IgD-negative memory B cell (primary cell): ENCODE measurements at regions not wholly inside any gene's neighbourhood (a gene's known extent, or its start where the extent isn't known, plus 50 kb on each side); places are given as distances from the start of the nearest gene placed in this dataset.

Experiments used
- H3K27ac Mint-ChIP-seq, 3 donors: one replicate each; pipeline ENCODE4 v1.8.0; 2020 to 2022; ENCODE audit warnings: mild to moderate bottlenecking in 3 of 3, mixed read lengths in 3 of 3, moderate library complexity in 1 of 3
- H3K27me3 Mint-ChIP-seq: one replicate; pipeline ENCODE4 v1.8.0; 2021; ENCODE audit warnings: mixed read lengths
- H3K36me3 Mint-ChIP-seq: one replicate; pipeline ENCODE4 v1.8.0; 2020; ENCODE audit warnings: mild to moderate bottlenecking, mixed read lengths
- H3K4me1 Mint-ChIP-seq, 3 donors: one replicate each; pipeline ENCODE4 v1.8.0; 2020 to 2022; ENCODE audit warnings: mixed read lengths in 3 of 3, mild to moderate bottlenecking in 1 of 3
- H3K4me3 Mint-ChIP-seq, 4 donors: one replicate each; pipeline ENCODE4 v1.8.0; 2020 to 2022; ENCODE audit warnings: mild to moderate bottlenecking in 4 of 4, mixed read lengths in 4 of 4, moderate library complexity in 3 of 4
- H3K9me3 Mint-ChIP-seq, 3 donors: one replicate each; pipeline ENCODE4 v1.8.0; 2020 to 2021; ENCODE audit warnings: mixed read lengths in 3 of 3, mild to moderate bottlenecking in 1 of 3

GRCh38 chr15:95989392-95989791 is 341.1 kb upstream of the NR2F2 start:
- no peak overlapping the region for H3K27ac Mint-ChIP-seq
- H3K9me3 Mint-ChIP-seq, result no peaks in the 10 kb centered on the region
- H3K27me3 Mint-ChIP-seq, result no peaks in the 10 kb centered on the region
- H3K4me3 Mint-ChIP-seq, result no peak overlapping the region
- H3K36me3 Mint-ChIP-seq, result peaks cover 3% of the 10 kb centered on the region
- peaks cover 0 to 2% (median 0%) of the 10 kb centered on the region in 3 donors for H3K4me1 Mint-ChIP-seq

- H3K27ac Mint-ChIP-seq, result no peak overlapping the region
- H3K36me3 Mint-ChIP-seq, result peaks cover 3% of the 10 kb centered on the region
- no peaks in the 10 kb centered on the region for H3K9me3 Mint-ChIP-seq
- peaks cover 0 to 2% (median 0%) of the 10 kb centered on the region in 3 donors for H3K4me1 Mint-ChIP-seq
- no peak overlapping the region for H3K4me3 Mint-ChIP-seq
- no peaks in the 10 kb centered on the region for H3K27me3 Mint-ChIP-seq
These were observed 339.7 kb upstream of the NR2F2 start for GRCh38 chr15:95990833-95991232.

GRCh38 chr15:95994418-95994817 is 336.1 kb upstream of the NR2F2 start:
- H3K27me3 Mint-ChIP-seq, result no peaks in the 10 kb centered on the region
- H3K36me3 Mint-ChIP-seq, result peaks cover 3% of the 10 kb centered on the region
- H3K4me3 Mint-ChIP-seq, result no peak overlapping the region
- H3K4me1 Mint-ChIP-seq, result peaks cover 0 to 3% (median 0%) of the 10 kb centered on the region in 3 donors
- H3K9me3 Mint-ChIP-seq, result peaks cover 0 to 2% (median 0%) of the 10 kb centered on the region in 3 donors
- H3K27ac Mint-ChIP-seq, result no peak overlapping the region

GRCh38 chr15:95995375-95996168 is 334.9 kb upstream of the NR2F2 start:
- no peak overlapping the region for H3K27ac Mint-ChIP-seq
- peaks cover 0 to 3% (median 0%) of the 10 kb centered on the region in 3 donors for H3K4me1 Mint-ChIP-seq

GRCh38 chr15:95996494-95996893 is 334.0 kb upstream of the NR2F2 start:
- H3K4me1 Mint-ChIP-seq, result peaks cover 0 to 3% (median 0%) of the 10 kb centered on the region in 3 donors
- H3K27ac Mint-ChIP-seq, result no peak overlapping the region
- H3K27me3 Mint-ChIP-seq, result no peaks in the 10 kb centered on the region
- H3K36me3 Mint-ChIP-seq, result no peaks in the 10 kb centered on the region
- peaks cover 0 to 3% (median 0%) of the 10 kb centered on the region in 3 donors for H3K9me3 Mint-ChIP-seq
- no peak overlapping the region for H3K4me3 Mint-ChIP-seq

More at GRCh38 chr15:95995375-95996168, 334.9 kb upstream of the NR2F2 start:
- Mint-ChIP-seq H3K27me3 (no peaks in the 10 kb centered on the region), H3K9me3 (peaks cover 0 to 3% (median 0%) of the 10 kb centered on the region in 3 donors), H3K4me3 (no peak overlapping the region), H3K36me3 (no peaks in the 10 kb centered on the region)

GRCh38 chr15:95998935-95999334 is 331.6 kb upstream of the NR2F2 start:
- Mint-ChIP-seq H3K4me3 (no peak overlapping the region), H3K4me1 (peaks cover 0 to 3% (median 0%) of the 10 kb centered on the region in 3 donors), H3K27me3 (no peaks in the 10 kb centered on the region), H3K9me3 (peaks cover 0 to 3% (median 0%) of the 10 kb centered on the region in 3 donors), H3K27ac (no peak overlapping the region), H3K36me3 (no peaks in the 10 kb centered on the region)

- peaks cover 0 to 13% (median 0%) of the 10 kb centered on the region in 3 donors for H3K9me3 Mint-ChIP-seq
- H3K27me3 Mint-ChIP-seq, result no peaks in the 10 kb centered on the region
- no peak overlapping the region for H3K4me3 Mint-ChIP-seq
- H3K36me3 Mint-ChIP-seq, result no peaks in the 10 kb centered on the region
- no peaks in the 10 kb centered on the region for H3K4me1 Mint-ChIP-seq
- no peak overlapping the region for H3K27ac Mint-ChIP-seq
These were observed 327.3 kb upstream of the NR2F2 start for GRCh38 chr15:96002890-96003859.

- no peaks in the 10 kb centered on the region for H3K36me3 Mint-ChIP-seq
- H3K27me3 Mint-ChIP-seq, result no peaks in the 10 kb centered on the region
- H3K27ac Mint-ChIP-seq, result no peak overlapping the region
- H3K4me3 Mint-ChIP-seq, result no peak overlapping the region
- H3K4me1 Mint-ChIP-seq, result no peaks in the 10 kb centered on the region
- peaks cover 0 to 10% (median 0%) of the 10 kb centered on the region in 3 donors for H3K9me3 Mint-ChIP-seq
These were observed 324.6 kb upstream of the NR2F2 start for GRCh38 chr15:96005906-96006305.

GRCh38 chr15:96011136-96011535 is 319.4 kb upstream of the NR2F2 start:
- no peaks in the 10 kb centered on the region for H3K27me3 Mint-ChIP-seq
- peaks cover 0 to 10% (median 6%) of the 10 kb centered on the region in 3 donors for H3K9me3 Mint-ChIP-seq
- no peak overlapping the region for H3K27ac Mint-ChIP-seq
- no peaks in the 10 kb centered on the region for H3K4me1 Mint-ChIP-seq
- H3K4me3 Mint-ChIP-seq, result no peak overlapping the region
- H3K36me3 Mint-ChIP-seq, result no peaks in the 10 kb centered on the region

GRCh38 chr15:96014939-96015338 is 315.6 kb upstream of the NR2F2 start:
- H3K4me1 Mint-ChIP-seq, result no peaks in the 10 kb centered on the region

GRCh38 chr15:96019114-96019513 is 311.4 kb upstream of the NR2F2 start:
- no peaks in the 10 kb centered on the region for H3K27me3 Mint-ChIP-seq
- no peaks in the 10 kb centered on the region for H3K36me3 Mint-ChIP-seq
- no peak overlapping the region for H3K4me3 Mint-ChIP-seq
- peaks cover 0 to 2% (median 0%) of the 10 kb centered on the region in 3 donors for H3K4me1 Mint-ChIP-seq
- no peak overlapping the region for H3K27ac Mint-ChIP-seq
- peaks cover 2 to 6% (median 4%) of the 10 kb centered on the region in 3 donors for H3K9me3 Mint-ChIP-seq

More at GRCh38 chr15:96014939-96015338, 315.6 kb upstream of the NR2F2 start:
- Mint-ChIP-seq H3K36me3 (no peaks in the 10 kb centered on the region), H3K27ac (no peak overlapping the region), H3K4me3 (no peak overlapping the region), H3K27me3 (no peaks in the 10 kb centered on the region), H3K9me3 (peaks cover 2 to 8% (median 7%) of the 10 kb centered on the region in 3 donors)

GRCh38 chr15:96020133-96020532 is 310.4 kb upstream of the NR2F2 start:
- H3K4me3 Mint-ChIP-seq, result no peak overlapping the region
- no peaks in the 10 kb centered on the region for H3K27me3 Mint-ChIP-seq

GRCh38 chr15:96020797-96021196 is 309.7 kb upstream of the NR2F2 start:
- no peaks in the 10 kb centered on the region for H3K27me3 Mint-ChIP-seq
- H3K36me3 Mint-ChIP-seq, result no peaks in the 10 kb centered on the region
- H3K4me3 Mint-ChIP-seq, result no peak overlapping the region
- H3K27ac Mint-ChIP-seq, result no peak overlapping the region
- H3K9me3 Mint-ChIP-seq, result peaks cover 2 to 4% (median 3%) of the 10 kb centered on the region in 3 donors
- peaks cover 0 to 2% (median 0%) of the 10 kb centered on the region in 3 donors for H3K4me1 Mint-ChIP-seq

More at GRCh38 chr15:96020133-96020532, 310.4 kb upstream of the NR2F2 start:
- no peak overlapping the region for H3K27ac Mint-ChIP-seq
- H3K36me3 Mint-ChIP-seq, result no peaks in the 10 kb centered on the region
- H3K4me1 Mint-ChIP-seq, result peaks cover 0 to 2% (median 0%) of the 10 kb centered on the region in 3 donors
- H3K9me3 Mint-ChIP-seq, result peaks cover 2 to 5% (median 4%) of the 10 kb centered on the region in 3 donors

- H3K36me3 Mint-ChIP-seq, result no peaks in the 10 kb centered on the region
- H3K4me3 Mint-ChIP-seq, result no peak overlapping the region
- peaks cover 2 to 4% (median 3%) of the 10 kb centered on the region in 3 donors for H3K9me3 Mint-ChIP-seq
- H3K4me1 Mint-ChIP-seq, result peaks cover 0 to 2% (median 0%) of the 10 kb centered on the region in 3 donors
- no peaks in the 10 kb centered on the region for H3K27me3 Mint-ChIP-seq
- no peak overlapping the region for H3K27ac Mint-ChIP-seq
These were observed 307.4 kb upstream of the NR2F2 start for GRCh38 chr15:96023081-96023480.

- H3K4me1 Mint-ChIP-seq, result no peaks in the 10 kb centered on the region
- peaks cover 0 to 5% (median 3%) of the 10 kb centered on the region in 3 donors for H3K9me3 Mint-ChIP-seq
- H3K36me3 Mint-ChIP-seq, result no peaks in the 10 kb centered on the region
- H3K27me3 Mint-ChIP-seq, result no peaks in the 10 kb centered on the region
- no peak overlapping the region for H3K27ac Mint-ChIP-seq
- H3K4me3 Mint-ChIP-seq, result no peak overlapping the region
These were observed 303.0 kb upstream of the NR2F2 start for GRCh38 chr15:96027501-96027900.
